WTC11 (cell line): ENCODE measurements at regions not wholly inside any gene's neighbourhood (a gene's known extent, or its start where the extent isn't known, plus 50 kb on each side); places are given as distances from the start of the nearest gene placed in this dataset.

Experiments used
- CBFB ChIP-seq: sonication (generic); formaldehyde crosslinking; IDR thresholded peaks from 2 replicates; pipeline ENCODE4 v1.8.1; 2022; ENCODE audit warnings: mild to moderate bottlenecking, low read depth, missing genetic modification reagents
- CTCF ChIP-seq: fragments of 200-600 bp; IDR thresholded peaks from 2 replicates; pipeline ENCODE4 v1.8.0; 2022; ENCODE audit warnings: antibody characterized with exemption
- ETV6 ChIP-seq: sonication (generic); formaldehyde crosslinking; IDR thresholded peaks from 2 replicates; pipeline ENCODE4 v1.8.1; 2022; ENCODE audit warnings: mild to moderate bottlenecking, missing genetic modification reagents
- ZNF232 ChIP-seq: sonication (generic); formaldehyde crosslinking; IDR thresholded peaks from 2 replicates; pipeline ENCODE4 v1.8.0; 2022; ENCODE audit warnings: mild to moderate bottlenecking, missing genetic modification reagents

- no peak for TF ChIP-seq CTCF
- TF ChIP-seq ETV6 (CRISPR knock-in tag), result no peak
- TF ChIP-seq CBFB (CRISPR knock-in tag), result no peak
- TF ChIP-seq ZNF232 (CRISPR knock-in tag), result no peak
These were observed 458.9 kb downstream of the PRR16 start for GRCh38 chr5:120923026-120923425.
